ENCODE measurements at regions not wholly inside any gene's neighbourhood (a gene's known extent, or its start where the extent isn't known, plus 50 kb on each side); places are given as distances from the start of the nearest gene placed in this dataset.

GRCh38 chr12:105956662-105957457 is 181.9 kb downstream of the NUAK1 start:
- TF ChIP-seq CTCF (IDR thresholded peaks at IDR 0.05; ENCODE audit: insufficient read depth, low read length, poor library complexity, severe bottlenecking) (no peak), EZH2phosphoT487 (conservative IDR thresholded peaks at IDR 0.05; ENCODE audit: low read length) (no peak)
